Forelimb muscle (tissue), 1 donor: ENCODE measurements at regions not wholly inside any gene's neighbourhood (a gene's known extent, or its start where the extent isn't known, plus 50 kb on each side); places are given as distances from the start of the nearest gene placed in this dataset.
"Not testable (repeated sequence)": the region's sequence is repeated elsewhere in the genome, so short reads cannot be mapped to it uniquely, and the experiment has no call there.

Experiments used
- DNase-seq: peaks from one replicate; pipeline ENCODE4 v3.0.0-alpha.2; 2013; ENCODE audit warnings: low read depth

DNA sequence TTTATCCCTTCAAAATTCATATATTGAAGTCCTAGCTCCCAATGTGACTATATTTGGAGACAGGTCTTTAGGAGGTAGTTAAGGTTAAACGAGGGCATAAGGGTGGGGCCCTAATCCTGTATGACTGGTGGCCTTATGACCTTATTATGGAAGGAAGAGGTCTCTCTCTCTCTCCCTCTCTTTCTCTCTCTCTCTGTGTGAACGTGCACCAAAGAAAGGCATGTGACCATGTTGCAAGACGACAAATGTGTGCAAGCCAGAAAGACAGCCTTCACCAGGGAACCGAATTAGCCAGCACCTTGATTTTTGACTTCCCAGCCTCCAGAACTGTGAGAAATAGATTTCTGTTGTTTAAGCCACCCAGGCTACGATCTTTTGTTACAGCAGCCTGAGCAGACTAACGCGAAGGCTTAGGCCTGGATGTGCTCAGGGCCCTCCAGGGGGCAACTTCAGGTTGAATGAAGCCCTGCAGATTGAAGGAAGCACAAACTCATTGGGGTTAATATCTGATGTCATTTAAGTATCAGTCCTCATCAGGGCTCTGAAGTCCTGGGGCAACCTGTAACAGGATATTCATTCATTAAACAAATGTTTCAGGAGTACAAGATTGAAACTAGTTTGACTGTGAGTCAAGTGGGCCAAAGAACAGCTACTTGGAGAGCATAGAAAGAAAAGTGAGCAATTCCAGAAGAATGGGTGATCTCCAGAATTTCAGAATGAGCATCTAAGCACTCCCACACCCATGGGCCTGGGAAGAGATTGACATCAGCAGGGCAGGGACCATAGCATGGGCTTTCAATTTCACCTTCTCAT is 157.4 kb upstream of the TNFAIP3 start:
- no peak for DNase-seq

DNA sequence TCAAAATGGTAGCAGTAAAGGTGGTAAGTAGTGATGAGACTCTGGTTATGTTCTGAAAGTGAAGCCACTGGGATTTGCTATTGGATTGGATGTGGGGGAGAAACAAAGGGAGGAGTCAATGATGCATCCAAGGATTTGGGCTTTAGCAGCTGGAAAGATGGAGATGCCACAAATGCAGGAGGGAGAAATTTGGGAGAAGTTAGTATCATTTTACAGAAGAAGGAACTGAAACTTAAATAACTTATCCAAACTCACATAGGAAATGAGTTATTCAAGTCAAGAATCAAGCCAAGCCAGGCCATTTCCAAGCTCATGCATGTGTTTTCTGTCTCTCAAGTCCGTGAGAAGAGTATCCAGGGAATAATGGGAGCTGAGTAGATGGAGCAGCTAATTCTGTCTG is 155.1 kb upstream of the TNFAIP3 start:
- DNase-seq = no peak

DNA sequence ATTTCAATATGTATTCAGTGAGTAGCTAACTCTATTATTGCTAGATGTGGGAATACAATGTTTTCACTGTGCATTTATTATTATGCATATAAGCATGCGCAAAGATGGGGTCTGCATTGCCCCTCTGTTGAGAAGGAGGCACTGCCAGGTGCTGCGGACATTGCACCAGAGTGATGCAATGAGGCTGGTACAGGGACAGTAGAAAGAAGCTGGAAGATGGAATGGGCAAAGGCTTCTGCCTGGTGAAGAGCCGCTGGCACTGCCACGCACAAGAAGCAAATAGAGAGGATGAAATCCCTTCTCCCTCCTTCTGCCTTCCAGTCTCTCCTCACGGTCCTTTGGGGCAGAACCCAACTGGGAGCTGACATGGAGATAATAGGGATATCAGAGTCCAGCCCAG is 154.5 kb upstream of the TNFAIP3 start:
- DNase-seq = no peak

DNA sequence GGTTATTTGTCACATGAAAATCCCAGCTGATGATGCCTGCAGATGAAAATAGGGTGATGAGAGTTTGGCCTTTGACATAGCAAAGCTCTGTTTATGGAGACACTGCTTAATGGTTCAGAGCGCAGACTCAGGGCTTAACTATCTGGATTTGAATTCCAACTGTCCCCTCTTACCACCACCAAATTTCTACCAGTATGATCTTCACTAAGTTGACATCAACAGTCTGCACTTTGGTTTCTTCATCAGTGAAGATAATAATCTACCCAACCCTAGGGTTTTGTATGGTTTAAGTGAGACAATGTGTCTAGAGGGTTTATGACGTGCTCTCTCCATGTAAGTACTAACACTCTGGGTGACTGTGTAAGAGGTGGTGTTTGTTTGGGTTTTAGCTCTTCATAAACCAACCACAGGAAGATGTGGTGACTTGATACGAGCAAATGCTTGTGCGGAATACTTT is 151.4 kb upstream of the TNFAIP3 start:
- no peak for DNase-seq

DNA sequence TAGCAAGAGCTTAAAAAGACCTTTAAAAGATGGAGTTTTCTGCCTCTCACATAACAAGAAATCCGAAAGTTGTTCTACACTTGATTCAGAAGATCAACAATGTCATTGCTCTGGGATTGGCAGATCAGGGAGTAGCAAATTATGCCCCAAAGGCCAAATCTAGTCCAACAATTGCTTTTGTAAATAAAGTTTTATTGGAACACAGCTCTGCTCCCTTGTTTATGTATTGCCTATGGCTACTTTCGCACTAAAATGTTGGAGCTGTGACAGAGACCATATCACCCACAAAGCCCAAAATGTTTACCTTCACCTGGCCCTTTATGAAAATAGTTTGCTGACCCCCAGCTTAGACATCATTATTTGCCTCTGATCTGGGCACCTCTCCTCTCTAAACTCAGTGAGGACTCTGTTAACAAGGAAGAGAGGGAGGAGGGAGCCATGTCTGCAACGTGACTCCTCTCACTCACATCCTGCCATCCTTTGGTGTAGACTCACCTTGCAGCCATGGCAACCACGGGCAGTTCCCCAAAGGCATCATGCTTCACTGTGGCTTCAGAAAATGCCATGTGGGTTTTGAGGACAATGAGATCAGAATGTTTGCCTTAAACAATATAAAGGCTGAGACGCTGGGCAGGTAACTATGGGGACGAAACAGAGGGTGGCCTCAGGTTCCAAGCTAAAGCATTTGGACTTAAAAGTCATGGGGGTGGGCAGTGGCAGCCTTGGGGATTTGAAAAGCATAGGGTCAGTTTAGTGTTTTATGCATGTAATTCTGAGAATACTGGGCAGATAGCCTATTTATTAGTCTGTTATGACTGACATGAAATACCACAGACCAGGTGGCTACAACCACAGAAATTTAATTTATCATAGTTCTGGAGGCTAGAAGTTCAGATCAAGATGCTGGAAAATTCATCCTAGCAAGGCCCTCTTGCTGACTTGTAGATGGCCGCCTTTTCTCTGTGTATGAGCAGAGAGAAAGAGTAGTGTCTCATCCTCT is 149.7 kb upstream of the TNFAIP3 start:
- no peak for DNase-seq

DNA sequence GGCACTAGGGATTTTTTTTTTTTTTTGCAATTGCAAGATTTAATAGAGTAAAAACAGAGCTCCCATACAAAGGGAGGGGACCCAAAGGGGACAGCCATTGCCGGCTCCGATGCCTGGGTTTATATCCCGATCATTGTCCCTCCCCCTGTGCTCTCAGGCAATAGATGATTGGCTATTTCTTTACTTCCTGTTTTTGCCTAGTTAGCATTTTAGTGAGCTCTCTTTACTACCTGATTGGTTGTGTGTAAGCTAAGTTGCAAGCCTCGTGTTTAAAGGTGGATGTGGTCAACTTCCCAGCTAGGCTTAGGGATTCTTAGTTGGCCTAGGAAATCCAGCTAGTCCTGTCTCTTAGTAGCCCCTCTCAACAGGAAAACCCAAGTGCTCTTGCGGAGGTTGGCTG is 148.2 kb upstream of the TNFAIP3 start:
- not testable (repeated sequence) for DNase-seq

DNA sequence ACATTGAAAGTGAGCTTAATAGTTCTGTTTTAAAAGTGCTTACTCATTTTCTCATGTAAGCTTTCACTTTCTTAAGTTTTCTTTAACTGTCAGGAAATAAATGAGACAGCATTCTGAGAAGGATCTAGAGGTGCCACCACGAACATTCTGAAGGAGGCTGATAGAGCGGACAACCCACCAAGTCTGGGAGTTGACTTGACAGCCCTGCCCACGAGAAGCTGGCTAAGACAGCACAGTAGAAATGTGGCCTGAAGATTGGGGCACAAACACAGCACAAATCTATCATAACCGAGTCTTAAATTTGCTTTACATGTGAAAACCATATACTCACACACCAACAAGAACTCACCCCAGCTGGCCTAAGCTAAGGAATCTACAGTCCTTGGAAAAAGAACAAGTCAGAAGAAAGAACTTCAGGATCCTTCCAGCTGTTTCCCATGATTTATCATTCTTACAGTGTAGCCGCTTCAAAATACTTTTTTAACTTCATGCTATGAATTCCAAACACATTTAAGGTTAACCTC is 144.2 kb upstream of the TNFAIP3 start:
- no peak for DNase-seq

DNA sequence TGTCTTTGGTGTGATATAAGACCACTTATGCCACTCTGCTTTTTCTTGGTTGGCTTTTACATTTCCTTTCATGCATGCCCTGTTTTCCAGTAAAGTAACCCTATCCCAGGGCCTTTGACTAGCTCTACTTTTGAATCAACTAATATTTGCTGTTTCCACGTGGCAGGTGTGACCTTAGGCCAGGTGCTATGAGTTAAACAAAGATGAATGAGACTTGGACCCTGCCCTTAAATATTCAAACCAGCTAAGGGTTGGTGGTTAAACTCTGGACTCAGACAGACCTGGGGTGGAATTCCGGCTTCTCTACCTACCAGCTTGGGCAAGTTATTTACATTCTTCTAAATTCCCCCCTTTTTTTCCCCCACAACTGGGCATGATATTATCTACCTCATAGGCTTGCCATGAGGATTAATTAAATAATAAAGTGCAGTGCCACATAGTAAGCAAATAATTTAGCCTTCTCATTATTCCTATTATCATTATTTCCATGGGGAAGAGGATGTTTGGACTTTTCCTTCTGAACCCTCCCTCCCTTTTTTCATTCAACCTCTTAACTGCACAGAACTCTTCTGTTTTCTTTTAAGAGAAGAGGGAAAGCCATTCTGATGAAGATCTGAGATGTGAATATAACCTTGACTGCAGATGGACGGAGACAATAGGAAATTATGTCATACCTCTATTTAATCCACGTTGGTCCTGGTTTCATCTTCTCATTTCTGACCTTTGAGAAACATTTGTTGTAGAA is 143.6 kb upstream of the TNFAIP3 start:
- DNase-seq = no peak

DNA sequence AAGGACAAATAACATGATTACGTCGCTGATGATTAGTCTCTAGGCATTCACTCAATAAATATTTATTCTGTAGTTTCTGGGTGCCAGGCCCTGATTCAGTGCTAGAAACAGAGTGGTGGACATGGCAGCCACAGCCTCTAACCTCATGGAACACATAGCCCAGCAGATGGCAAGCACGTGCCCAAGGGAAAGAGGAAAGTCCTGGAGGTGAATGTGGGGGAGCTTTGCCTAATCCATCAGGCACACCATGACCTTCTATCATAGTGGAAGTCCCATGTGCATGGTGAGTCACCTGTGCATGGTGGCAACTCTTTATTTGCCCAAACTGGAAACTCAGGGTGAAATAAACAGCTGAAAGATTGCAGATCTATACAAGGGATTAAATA is 143.0 kb upstream of the TNFAIP3 start:
- no peak for DNase-seq

DNA sequence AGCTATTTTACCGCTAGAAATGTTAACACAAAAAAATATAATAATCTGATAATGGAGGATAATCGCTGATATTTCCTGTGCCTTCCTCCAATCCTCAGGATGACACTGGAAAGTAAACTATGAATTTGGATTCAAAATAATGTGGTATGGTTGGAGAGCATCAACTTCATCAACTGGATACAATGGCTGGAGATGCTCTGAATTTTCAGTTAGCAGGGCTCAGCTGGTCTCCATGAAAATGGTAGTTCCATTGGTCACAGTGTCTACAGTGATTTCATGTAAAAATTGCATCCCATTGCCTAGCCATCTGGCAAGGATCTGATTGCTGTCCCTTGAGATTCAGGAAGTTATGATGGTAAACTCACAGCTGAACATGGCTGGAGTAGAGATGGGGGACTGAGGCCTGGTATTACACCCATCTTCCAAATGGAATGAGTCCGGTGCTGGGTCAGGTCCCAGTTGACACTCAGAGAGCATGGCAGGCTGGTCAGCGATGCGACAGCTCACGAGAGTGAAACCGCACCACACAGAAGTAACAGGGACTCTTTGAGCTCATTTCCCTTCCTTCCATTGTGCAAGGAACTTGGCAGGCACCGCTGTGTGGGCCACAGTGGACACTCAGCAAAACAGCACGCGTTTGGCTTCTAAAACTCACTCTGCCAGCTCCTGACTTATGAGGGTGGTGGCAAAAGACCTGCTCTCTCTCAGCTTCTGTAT is 142.4 kb upstream of the TNFAIP3 start:
- no peak for DNase-seq

DNA sequence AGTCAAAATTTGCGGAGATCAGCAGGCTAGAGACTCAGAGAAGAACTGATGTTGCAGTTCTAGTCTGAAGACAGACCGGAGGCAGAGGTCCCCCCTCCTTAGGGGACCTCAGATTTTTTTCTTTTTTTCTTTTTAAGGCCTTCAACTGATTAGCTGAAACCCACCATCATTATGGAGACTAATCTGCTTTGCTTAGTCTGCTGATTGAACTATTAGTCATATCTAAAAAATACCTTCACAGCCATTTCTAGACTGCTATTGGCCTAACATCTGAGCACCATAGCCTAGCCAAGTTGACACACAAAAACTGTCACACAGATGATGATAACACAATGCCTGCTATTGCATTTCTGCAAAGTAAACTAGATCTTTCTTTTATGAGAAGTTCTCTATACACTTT is 141.1 kb upstream of the TNFAIP3 start:
- DNase-seq = no peak

DNA sequence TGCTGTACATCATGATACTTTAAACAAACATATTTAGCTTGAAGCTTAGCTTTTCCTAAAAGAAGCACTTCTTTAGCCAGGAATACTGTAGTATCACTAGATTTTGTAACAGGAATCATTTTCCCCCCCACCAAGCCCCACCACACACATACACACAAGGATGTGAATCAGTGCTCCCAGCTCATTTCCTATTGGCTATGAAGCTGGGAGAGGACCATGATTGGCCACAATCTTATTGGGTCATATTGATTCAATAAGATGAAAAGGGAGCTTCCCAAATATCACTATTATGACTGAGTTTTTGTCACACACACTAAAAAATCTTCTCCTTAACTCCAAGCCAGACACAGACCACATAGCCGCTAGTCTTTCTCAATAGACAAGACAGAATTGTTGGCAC is 140.5 kb upstream of the TNFAIP3 start:
- no peak for DNase-seq

DNA sequence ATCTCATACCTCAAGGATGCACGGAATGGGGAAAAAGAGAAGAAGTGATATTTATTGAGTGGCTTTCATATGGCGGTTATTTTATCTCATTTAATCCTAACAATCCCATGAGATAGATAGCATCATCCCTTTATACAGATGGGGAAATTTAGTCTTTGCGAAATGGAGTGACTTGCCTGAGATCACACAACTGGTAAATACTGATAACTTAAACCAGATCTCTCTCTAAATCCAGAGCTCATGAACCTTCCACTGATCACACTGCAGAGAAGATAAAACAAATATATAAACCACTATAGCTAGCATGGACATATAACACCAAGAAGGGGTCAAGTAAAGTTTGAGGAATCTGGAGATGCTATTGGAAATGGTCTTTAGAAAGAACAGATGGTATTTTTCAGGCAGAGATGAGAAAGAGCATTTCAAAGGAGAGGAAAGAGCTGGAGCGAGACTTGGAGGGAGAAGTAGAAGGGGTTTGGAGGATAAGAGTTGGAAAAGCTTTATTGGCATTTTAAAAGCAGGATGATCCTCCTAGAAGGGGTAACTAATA is 139.8 kb upstream of the TNFAIP3 start:
- DNase-seq = no peak

DNA sequence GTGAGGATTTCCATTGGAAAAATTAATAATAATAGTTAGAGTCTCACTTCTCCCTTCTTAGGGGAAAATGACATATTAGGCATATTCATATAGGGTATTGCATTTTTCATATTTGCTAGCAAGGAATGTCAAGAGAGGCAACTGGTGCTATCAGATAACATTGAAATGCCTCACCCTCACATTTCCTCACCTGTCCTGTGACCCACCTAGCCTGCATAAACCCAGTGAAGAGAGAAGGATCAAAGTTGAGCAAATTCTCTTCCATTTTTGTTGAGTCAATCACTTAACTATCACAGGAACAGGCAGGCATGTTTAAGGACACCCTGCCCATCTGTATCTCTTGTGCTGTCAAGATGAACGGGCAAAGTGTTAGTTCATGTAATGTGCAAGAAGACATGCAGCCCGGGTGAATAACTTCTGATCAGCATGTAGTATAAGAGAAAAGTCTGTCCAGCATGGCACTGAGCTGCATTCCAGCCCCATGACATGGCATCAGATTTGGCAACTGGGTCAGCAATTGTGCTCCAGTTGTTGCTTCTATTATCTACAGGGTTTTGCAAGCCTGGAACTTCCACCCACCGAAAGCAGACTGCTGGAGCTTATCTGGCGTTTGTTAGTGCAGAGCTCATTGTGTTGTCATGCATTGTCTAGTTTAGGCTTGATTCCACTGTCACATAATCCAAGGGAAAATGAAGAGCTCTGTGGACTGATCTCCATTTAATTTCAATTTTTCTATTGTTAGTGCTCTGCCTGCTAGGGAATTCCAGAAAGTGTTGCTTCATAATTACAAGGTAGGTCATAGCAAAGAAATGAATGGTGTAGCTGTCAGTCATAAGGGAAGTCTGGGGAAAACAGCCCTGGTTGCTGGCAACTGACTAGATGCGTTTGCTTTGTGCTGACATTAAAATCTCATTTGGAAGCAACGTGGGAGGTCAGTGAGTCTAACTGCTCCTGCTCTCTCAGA is 138.4 kb upstream of the TNFAIP3 start:
- no peak for DNase-seq

DNA sequence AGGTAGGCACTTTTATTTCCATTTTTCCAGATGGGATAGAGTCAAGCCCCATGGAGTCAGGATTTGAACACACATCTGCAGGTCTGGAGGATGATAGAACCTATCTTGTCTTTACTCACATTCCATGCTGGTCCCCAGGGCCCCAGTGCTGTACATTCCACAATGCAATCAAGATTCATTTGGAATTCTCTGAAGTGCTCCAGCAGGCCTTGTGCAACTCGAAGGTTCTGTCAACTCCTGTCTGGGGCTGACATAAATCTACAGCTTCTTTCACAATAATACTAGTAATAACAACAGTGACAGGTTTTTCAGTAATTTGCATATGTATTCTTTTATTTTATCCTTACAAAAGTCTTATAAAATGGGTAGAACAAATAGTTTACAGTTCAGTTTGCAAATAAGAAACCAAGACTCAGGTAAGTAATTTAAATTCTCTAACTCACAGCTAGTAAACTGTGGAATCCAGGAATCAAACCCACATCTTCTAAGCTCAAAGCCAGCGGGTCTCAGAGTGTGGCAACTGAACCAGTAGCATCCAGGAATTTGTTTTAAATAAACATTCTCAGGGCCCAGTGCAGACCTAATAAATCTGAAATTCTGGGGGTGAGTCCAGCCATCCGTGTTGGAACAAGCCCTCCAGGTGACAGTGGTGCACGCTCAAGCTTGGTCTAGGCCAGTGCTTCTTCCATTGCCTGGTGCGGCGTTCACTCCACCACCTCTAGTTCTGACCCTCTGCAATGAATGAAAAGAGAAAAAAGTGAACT is 137.0 kb upstream of the TNFAIP3 start:
- DNase-seq = no peak

DNA sequence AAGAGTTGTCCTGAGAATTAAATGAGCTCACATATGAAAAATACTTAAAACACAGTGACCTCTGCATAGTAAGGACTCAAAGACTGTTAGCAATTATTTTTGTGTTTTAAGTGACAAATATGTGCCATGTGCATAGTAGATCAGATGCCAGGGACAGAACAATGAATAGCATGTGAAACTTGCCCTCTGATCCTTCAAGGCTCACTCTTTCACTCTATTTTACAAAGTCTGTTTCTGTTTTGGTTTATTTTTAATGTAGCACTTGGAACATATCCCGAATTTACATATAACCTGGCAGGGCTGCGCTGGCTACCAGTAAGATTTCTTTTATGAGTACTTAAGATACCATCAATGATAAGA is 135.5 kb upstream of the TNFAIP3 start:
- no peak for DNase-seq

DNA sequence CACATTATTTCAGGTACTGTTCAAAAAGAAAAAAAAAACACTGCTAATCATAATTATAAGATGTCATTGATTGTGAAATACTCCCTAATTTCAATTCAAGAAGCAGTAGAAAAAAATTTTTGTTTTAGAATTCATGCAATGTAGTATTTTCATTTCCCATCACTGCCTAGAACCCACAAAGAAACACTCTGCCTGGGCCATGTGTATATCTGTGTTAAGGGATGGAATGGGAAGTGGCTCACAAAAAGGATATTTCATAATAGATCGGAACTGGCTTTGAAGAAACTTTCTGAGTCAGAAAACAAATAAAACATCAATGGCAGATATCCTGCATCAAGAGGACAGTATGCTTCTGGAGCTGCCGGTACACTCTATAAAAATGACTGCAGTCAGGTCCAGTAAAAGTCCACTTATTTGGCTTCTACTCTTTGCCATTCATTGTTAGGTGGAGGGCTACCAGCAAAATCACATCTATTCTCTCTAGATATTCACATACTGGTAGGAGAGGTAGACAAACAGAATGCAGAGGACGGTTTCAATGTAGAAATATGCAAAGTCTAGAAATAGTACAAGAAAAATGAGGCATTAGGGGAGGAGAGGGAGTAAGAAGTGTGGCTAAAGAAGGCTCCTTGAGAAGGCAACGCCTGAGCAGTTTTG is 135.0 kb upstream of the TNFAIP3 start:
- no peak for DNase-seq

DNA sequence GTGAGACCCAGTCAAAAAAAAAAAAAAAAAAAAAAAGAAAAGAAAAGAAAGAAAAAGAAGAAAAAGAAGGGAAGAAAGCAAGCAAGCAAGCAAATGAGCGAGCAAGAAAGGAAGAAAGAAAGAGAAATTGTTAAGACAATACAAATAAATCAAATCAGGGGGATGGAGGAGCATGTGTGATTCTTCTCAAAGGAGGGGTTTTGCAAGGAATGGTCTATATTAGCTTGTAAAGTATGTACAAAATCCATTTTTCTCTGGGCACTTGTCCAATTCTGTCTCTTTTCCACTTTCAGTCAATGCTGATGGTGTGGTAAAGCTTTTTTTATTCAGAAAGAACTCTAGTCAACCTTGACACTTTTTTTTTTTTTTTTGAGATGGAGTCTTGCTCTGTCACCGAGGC is 133.7 kb upstream of the TNFAIP3 start:
- no peak for DNase-seq
